A673 (cell line): ENCODE measurements at regions not wholly inside any gene's neighbourhood (a gene's known extent, or its start where the extent isn't known, plus 50 kb on each side); places are given as distances from the start of the nearest gene placed in this dataset.

Experiments used
- BruUV-seq: library from RNA; stranded (reverse); fragments of 400-500 nt; replicated peaks from 2 replicates; lab custom pipeline; 2021; lab: Mats Ljungman, UMichigan
- CTCF ChIA-PET: fragments of 300-600 bp; sonication (Branson Sonifier 250); formaldehyde crosslinking; loops from one replicate; lab custom pipeline; 2022; ENCODE audit warnings: antibody characterized with exemption; lab: Charles Lee
- POLR2A ChIA-PET: fragments of 300-600 bp; sonication (Branson Sonifier 250); formaldehyde crosslinking; loops from one replicate; lab custom pipeline; 2022; ENCODE audit warnings: antibody characterized with exemption; ENCODE audit not compliant: low non-redundant PET; lab: Charles Lee
- DNase-seq: peaks from one replicate; pipeline ENCODE4 v3.0.0-alpha.2; 2015; ENCODE audit warnings: low spot score
- H3K27ac ChIP-seq: fragments of 200-600 bp; sonication (generic); 2 replicates; pipeline ENCODE4 v1.5.1; 2016; ENCODE audit warnings: mixed run types, low read depth, mild to moderate bottlenecking, mixed read lengths, antibody characterized with exemption, low read length; ENCODE audit not compliant: poor library complexity, severe bottlenecking
- H3K27me3 ChIP-seq: fragments of 200-600 bp; sonication (generic); replicated peaks from 2 replicates; pipeline ENCODE4 v1.6.1; 2017; ENCODE audit warnings: mixed run types, low read depth, mild to moderate bottlenecking, mixed read lengths, antibody characterized with exemption, low read length; ENCODE audit not compliant: insufficient read depth, poor library complexity
- H3K36me3 ChIP-seq: fragments of 200-600 bp; sonication (generic); 2 replicates; pipeline ENCODE4 v1.6.1; 2016; ENCODE audit warnings: mixed run types, mild to moderate bottlenecking, mixed read lengths, antibody characterized with exemption, low read length; ENCODE audit not compliant: insufficient read depth, poor library complexity, severe bottlenecking
- H3K4me1 ChIP-seq: fragments of 200-600 bp; sonication (generic); 2 replicates; pipeline ENCODE4 v1.6.1; 2017; ENCODE audit warnings: mixed run types, mild to moderate bottlenecking, mixed read lengths, antibody characterized with exemption, low read length; ENCODE audit not compliant: insufficient read depth, poor library complexity, severe bottlenecking
- H3K4me3 ChIP-seq: fragments of 200-600 bp; sonication (generic); 2 replicates; pipeline ENCODE4 v1.5.1; 2016; ENCODE audit warnings: low read depth, mixed run types, mild to moderate bottlenecking, mixed read lengths, low read length; ENCODE audit not compliant: poor library complexity, severe bottlenecking
- H3K9me3 ChIP-seq: fragments of 200-600 bp; sonication (generic); 2 replicates; pipeline ENCODE4 v1.6.1; 2016; ENCODE audit warnings: mixed run types, low read depth, mild to moderate bottlenecking, mixed read lengths, antibody characterized with exemption, low read length; ENCODE audit not compliant: poor library complexity, severe bottlenecking
- EZH2 ChIP-seq: fragments of 200-600 bp; sonication (generic); IDR thresholded peaks from 2 replicates; pipeline ENCODE4 v1.6.1; 2017; ENCODE audit warnings: borderline replicate concordance, low read depth, mild to moderate bottlenecking, mixed read lengths, antibody characterized with exemption, low read length; ENCODE audit not compliant: poor library complexity, severe bottlenecking
- intact Hi-C: fragments of 100-400 bp; cut with micrococcal nuclease; formaldehyde crosslinking; loops from one replicate; pipeline ENCODE4 v1.10.0; 2022; ENCODE audit not compliant: unreplicated experiment
- TF ChIP-seq, protein P1 (sequence below): fragments of 300-800, 200-600 bp; sonication (generic); conservative IDR thresholded peaks from 2 replicates; pipeline ENCODE4 v1.5.1; 2017; ENCODE audit warnings: low read depth, mild to moderate bottlenecking, antibody characterized with exemption, low read length, moderate library complexity, mixed read lengths

DNA sequence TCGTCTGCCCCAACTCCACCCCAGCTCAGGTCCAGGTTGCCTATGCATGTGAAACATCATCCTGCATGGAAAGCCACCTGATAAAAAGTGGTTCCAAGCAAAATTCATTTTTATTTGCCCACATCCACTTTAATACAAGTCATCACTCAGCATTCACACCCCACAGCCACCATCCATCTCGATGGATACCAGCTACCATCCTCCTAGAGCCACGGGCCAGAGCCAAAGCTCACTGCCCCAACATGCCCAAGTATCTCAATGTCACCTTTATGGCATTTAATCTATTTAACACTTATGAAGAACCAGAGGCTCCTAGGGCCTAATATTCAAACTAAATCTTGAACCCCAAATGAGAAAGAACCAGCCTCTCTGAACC is 70.5 kb downstream of the COPRS start:
- TF ChIP-seq EZH2, result no peak
- TF ChIP-seq, protein P1, sequence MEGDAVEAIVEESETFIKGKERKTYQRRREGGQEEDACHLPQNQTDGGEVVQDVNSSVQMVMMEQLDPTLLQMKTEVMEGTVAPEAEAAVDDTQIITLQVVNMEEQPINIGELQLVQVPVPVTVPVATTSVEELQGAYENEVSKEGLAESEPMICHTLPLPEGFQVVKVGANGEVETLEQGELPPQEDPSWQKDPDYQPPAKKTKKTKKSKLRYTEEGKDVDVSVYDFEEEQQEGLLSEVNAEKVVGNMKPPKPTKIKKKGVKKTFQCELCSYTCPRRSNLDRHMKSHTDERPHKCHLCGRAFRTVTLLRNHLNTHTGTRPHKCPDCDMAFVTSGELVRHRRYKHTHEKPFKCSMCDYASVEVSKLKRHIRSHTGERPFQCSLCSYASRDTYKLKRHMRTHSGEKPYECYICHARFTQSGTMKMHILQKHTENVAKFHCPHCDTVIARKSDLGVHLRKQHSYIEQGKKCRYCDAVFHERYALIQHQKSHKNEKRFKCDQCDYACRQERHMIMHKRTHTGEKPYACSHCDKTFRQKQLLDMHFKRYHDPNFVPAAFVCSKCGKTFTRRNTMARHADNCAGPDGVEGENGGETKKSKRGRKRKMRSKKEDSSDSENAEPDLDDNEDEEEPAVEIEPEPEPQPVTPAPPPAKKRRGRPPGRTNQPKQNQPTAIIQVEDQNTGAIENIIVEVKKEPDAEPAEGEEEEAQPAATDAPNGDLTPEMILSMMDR, result no peak
- no peak for DNase-seq
- Histone ChIP-seq H3K27ac (no peak overlapping the region), H3K27me3 (no peaks in the 10 kb centered on the region), H3K9me3 (no peaks in the 10 kb centered on the region), H3K4me1 (no peaks in the 10 kb centered on the region), H3K4me3 (no peak overlapping the region), H3K36me3 (no peaks in the 10 kb centered on the region)
- BruUV-seq, result no TSS peak
- ChIA-PET POLR2A (no interaction called here), CTCF (no interaction called here)
- intact Hi-C loops, result no loop called here

GRCh38 chr17:31787857-31788570 is 71.0 kb downstream of the COPRS start:
- TF ChIP-seq, protein P1, result no peak
- TF ChIP-seq EZH2, result no peak
- H3K4me1 ChIP-seq, result no peaks in the 10 kb centered on the region
- ChIA-PET POLR2A (no interaction called here), CTCF (no interaction called here)
- no TSS peak for BruUV-seq
- no peaks in the 10 kb centered on the region for H3K27me3 ChIP-seq
- H3K27ac ChIP-seq, result no peak overlapping the region
- no peaks in the 10 kb centered on the region for H3K36me3 ChIP-seq
- no peak for DNase-seq
- no peaks in the 10 kb centered on the region for H3K9me3 ChIP-seq
- intact Hi-C loops, result no loop called here
- H3K4me3 ChIP-seq, result no peak overlapping the region

DNA sequence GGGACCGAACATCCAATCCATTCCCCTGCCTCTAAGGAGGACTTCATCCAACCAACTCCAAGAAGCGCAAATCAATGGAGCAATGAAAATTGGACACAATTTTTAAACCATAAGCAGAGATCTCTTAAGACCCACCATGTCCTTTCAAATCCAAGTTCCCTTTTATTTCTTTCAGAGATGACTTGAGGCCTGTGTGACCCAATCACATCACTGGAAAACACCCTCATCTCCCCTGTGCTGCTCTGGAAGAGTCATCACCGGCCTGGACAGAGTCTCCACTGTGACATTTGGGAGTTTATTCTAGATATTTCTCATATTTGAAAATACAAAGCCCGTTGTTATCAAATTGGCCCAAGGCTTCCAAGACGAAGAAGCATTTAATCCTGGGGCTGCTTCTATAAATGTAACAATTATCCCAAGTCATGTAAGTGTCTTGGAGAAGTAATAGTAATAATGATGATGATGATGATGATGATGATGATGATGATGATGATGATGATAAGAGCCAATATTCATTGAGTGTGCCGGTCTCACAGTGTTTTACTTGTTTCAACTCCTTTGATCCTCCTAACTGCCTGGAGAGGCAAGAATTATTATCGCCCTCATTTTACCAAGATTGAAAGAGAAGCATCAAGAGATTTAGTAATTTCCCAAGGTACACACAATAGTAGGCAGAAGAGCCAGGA is 72.1 kb downstream of the COPRS start:
- H3K36me3 ChIP-seq, result no peaks in the 10 kb centered on the region
- ChIA-PET POLR2A (no interaction called here), CTCF (no interaction called here)
- H3K9me3 ChIP-seq, result no peaks in the 10 kb centered on the region
- intact Hi-C loops, result no loop called here
- H3K4me1 ChIP-seq, result no peaks in the 10 kb centered on the region
- no peak for DNase-seq
- H3K27ac ChIP-seq, result no peak overlapping the region
- TF ChIP-seq, protein P1, result no peak
- no peak for TF ChIP-seq EZH2
- no peaks in the 10 kb centered on the region for H3K27me3 ChIP-seq
- no TSS peak for BruUV-seq
- no peak overlapping the region for H3K4me3 ChIP-seq
